Mesenchymal stem cell (in vitro differentiated cells and primary cell): ENCODE measurements at regions not wholly inside any gene's neighbourhood (a gene's known extent, or its start where the extent isn't known, plus 50 kb on each side); places are given as distances from the start of the nearest gene placed in this dataset.

Experiments used
- DNase-seq: peaks from one replicate; pipeline ENCODE4 v3.0.0-alpha.2; 2013
- H2AFZ ChIP-seq: one replicate; pipeline ENCODE4 v1.6.1; 2013; ENCODE audit warnings: low read depth, mild to moderate bottlenecking, control low read depth, inconsistent platforms, low read length, moderate library complexity
- H2AK5ac ChIP-seq: 2 replicates; pipeline ENCODE4 v1.6.1; 2013; ENCODE audit warnings: low read length, moderate library complexity, mild to moderate bottlenecking, inconsistent platforms; ENCODE audit not compliant: severe bottlenecking
- H2BK120ac ChIP-seq: one replicate; pipeline ENCODE4 v1.6.1; 2013; ENCODE audit warnings: low read depth, mild to moderate bottlenecking, inconsistent platforms, low read length, moderate library complexity
- H2BK12ac ChIP-seq, 2 experiments: one replicate each; pipeline ENCODE4 v1.6.1; 2013; ENCODE audit warnings: inconsistent platforms in 2 of 2, low read length in 2 of 2, mild to moderate bottlenecking in 2 of 2, moderate library complexity in 2 of 2, control low read depth in 1 of 2
- H2BK15ac ChIP-seq: one replicate; pipeline ENCODE4 v1.6.1; 2013; ENCODE audit warnings: mild to moderate bottlenecking, low read depth, inconsistent platforms; ENCODE audit not compliant: poor library complexity, severe bottlenecking
- H2BK5ac ChIP-seq: 2 replicates; pipeline ENCODE4 v1.6.1; 2013; ENCODE audit warnings: low read depth, mild to moderate bottlenecking, low read length, control low read depth, inconsistent platforms; ENCODE audit not compliant: poor library complexity, severe bottlenecking
- H3K14ac ChIP-seq, 2 experiments: one replicate each; pipeline ENCODE4 v1.6.1; 2013; ENCODE audit warnings: inconsistent platforms in 2 of 2, low read length in 2 of 2, control low read depth in 1 of 2, mild to moderate bottlenecking in 1 of 2, moderate library complexity in 1 of 2
- H3K18ac ChIP-seq, 2 experiments: one replicate each; pipeline ENCODE4 v1.6.1; 2013; ENCODE audit warnings: inconsistent platforms in 2 of 2, low read length in 2 of 2, control low read depth in 1 of 2, low read depth in 1 of 2, mild to moderate bottlenecking in 1 of 2
- H3K23ac ChIP-seq, 2 experiments: one replicate each; pipeline ENCODE4 v1.6.1; 2013; ENCODE audit warnings: inconsistent platforms in 2 of 2, low read length in 2 of 2, mild to moderate bottlenecking in 2 of 2, moderate library complexity in 2 of 2, control low read depth in 1 of 2
- H3K27ac ChIP-seq: 2 replicates; pipeline ENCODE4 v1.5.1; 2013; ENCODE audit warnings: mild to moderate bottlenecking, moderate library complexity, low read length, control low read depth, inconsistent platforms; ENCODE audit not compliant: poor library complexity, severe bottlenecking
- H3K27me3 ChIP-seq, 2 experiments: 2 replicates each; pipeline versions ENCODE4 v1.6.1 to v1.7.0; 2013; ENCODE audit warnings: low read length in 2 of 2, mild to moderate bottlenecking in 2 of 2, moderate library complexity in 2 of 2, control low read depth in 1 of 2, inconsistent platforms in 1 of 2; ENCODE audit not compliant: control insufficient read depth in 1 of 2, insufficient read depth in 1 of 2
- H3K36me3 ChIP-seq, 2 experiments: 2 replicates each; pipeline versions ENCODE4 v1.6.1 to v1.7.0; 2013; ENCODE audit warnings: low read length in 2 of 2, control low read depth in 1 of 2, inconsistent platforms in 1 of 2, low read depth in 1 of 2, mild to moderate bottlenecking in 1 of 2; ENCODE audit not compliant: insufficient read depth in 2 of 2, control insufficient read depth in 1 of 2
- H3K4ac ChIP-seq, 2 experiments: one replicate each; pipeline ENCODE4 v1.6.1; 2013; ENCODE audit warnings: inconsistent platforms in 2 of 2, low read length in 2 of 2, mild to moderate bottlenecking in 2 of 2, moderate library complexity in 2 of 2, control low read depth in 1 of 2, low read depth in 1 of 2
- H3K4me1 ChIP-seq: 2 replicates; pipeline ENCODE4 v1.6.1; 2013; ENCODE audit warnings: low read depth, low read length, control low read depth; ENCODE audit not compliant: control insufficient read depth, insufficient read depth
- H3K4me2 ChIP-seq: 2 replicates; pipeline ENCODE4 v1.6.1; 2013; ENCODE audit warnings: low read length, mild to moderate bottlenecking, inconsistent platforms; ENCODE audit not compliant: poor library complexity, severe bottlenecking
- H3K4me3 ChIP-seq, 2 experiments: 2 replicates each; pipeline versions ENCODE4 v1.5.1 to v1.7.0; 2013; ENCODE audit warnings: low read length in 2 of 2, mild to moderate bottlenecking in 2 of 2, control low read depth in 1 of 2, low read depth in 1 of 2; ENCODE audit not compliant: insufficient read depth in 1 of 2
- H3K79me1 ChIP-seq: replicated peaks from 2 replicates; pipeline ENCODE4 v1.6.1; 2013; ENCODE audit warnings: mild to moderate bottlenecking, control low read depth, low read length, inconsistent platforms; ENCODE audit not compliant: poor library complexity, severe bottlenecking
- H3K9ac ChIP-seq: 2 replicates; pipeline ENCODE4 v1.7.0; 2013; ENCODE audit warnings: mild to moderate bottlenecking, low read length, moderate library complexity
- H3K9me3 ChIP-seq: 2 replicates; pipeline ENCODE4 v1.7.0; 2013; ENCODE audit warnings: mild to moderate bottlenecking, low read length; ENCODE audit not compliant: control insufficient read depth
- H4K8ac ChIP-seq: one replicate; pipeline ENCODE4 v1.6.1; 2013; ENCODE audit warnings: inconsistent platforms, mild to moderate bottlenecking, low read length, moderate library complexity
- H4K91ac ChIP-seq: one replicate; pipeline ENCODE4 v1.6.1; 2013; ENCODE audit warnings: mild to moderate bottlenecking, low read length, inconsistent platforms
- WGBS: methylation state at CpG from one replicate; pipeline ENCODE4 v1.1.7; 2013; ENCODE audit warnings: mixed read lengths; 5-methylcytosine and 5-hydroxymethylcytosine counted together

- H3K4me3 ChIP-seq, result no peak overlapping the region
- no peak overlapping the region for H2BK5ac ChIP-seq
- no peak overlapping the region for H2AFZ ChIP-seq
- H2BK15ac ChIP-seq, result no peak overlapping the region
- H3K14ac ChIP-seq, result no peak overlapping the region
- no peak overlapping the region for H3K4me2 ChIP-seq
- no peak overlapping the region for H2BK120ac ChIP-seq
- H3K4ac ChIP-seq, result no peak overlapping the region
- WGBS, result 17% methylated on average over 1 of the region's 2 CpGs
- H2AK5ac ChIP-seq, result no peak overlapping the region
- H4K8ac ChIP-seq, result no peak overlapping the region
- H3K9me3 ChIP-seq, result no peaks in the 10 kb centered on the region
- H3K18ac ChIP-seq, result no peak overlapping the region
- no peak for DNase-seq
- no peaks in the 10 kb centered on the region for H3K27me3 ChIP-seq
- no peak overlapping the region for H3K23ac ChIP-seq
- no peaks in the 10 kb centered on the region for H3K4me1 ChIP-seq
- no peak overlapping the region for H3K27ac ChIP-seq
- H4K91ac ChIP-seq, result no peak overlapping the region
- no peaks in the 10 kb centered on the region for H3K79me1 ChIP-seq
- H3K36me3 ChIP-seq, result no peaks in the 10 kb centered on the region
- no peak overlapping the region for H3K9ac ChIP-seq
- H2BK12ac ChIP-seq, result no peak overlapping the region
Observed at GRCh38 chr11:103546236-103546635, 437.0 kb downstream of the DYNC2H1 start.

GRCh38 chr11:103547024-103547423, 437.8 kb downstream of the DYNC2H1 start:
- no peak overlapping the region for H2BK12ac ChIP-seq
- no peak overlapping the region for H4K8ac ChIP-seq
- H3K4me2 ChIP-seq, result no peak overlapping the region
- H3K4ac ChIP-seq, result no peak overlapping the region
- WGBS, result 90% methylated on average over 2 of the region's 2 CpGs
- no peak overlapping the region for H3K9ac ChIP-seq
- no peak overlapping the region for H2BK15ac ChIP-seq
- no peak overlapping the region for H3K23ac ChIP-seq
- H3K27me3 ChIP-seq, result no peaks in the 10 kb centered on the region
- no peak overlapping the region for H2AK5ac ChIP-seq
- DNase-seq, result no peak
- no peak overlapping the region for H2BK5ac ChIP-seq
- no peaks in the 10 kb centered on the region for H3K4me1 ChIP-seq
- no peaks in the 10 kb centered on the region for H3K79me1 ChIP-seq
- H3K4me3 ChIP-seq, result no peak overlapping the region
- no peak overlapping the region for H3K18ac ChIP-seq
- H2AFZ ChIP-seq, result no peak overlapping the region
- H3K27ac ChIP-seq, result no peak overlapping the region
- H3K9me3 ChIP-seq, result no peaks in the 10 kb centered on the region
- H3K36me3 ChIP-seq, result no peaks in the 10 kb centered on the region
- H3K14ac ChIP-seq, result no peak overlapping the region
- H4K91ac ChIP-seq, result no peak overlapping the region
- no peak overlapping the region for H2BK120ac ChIP-seq

- no peak overlapping the region for H2AFZ ChIP-seq
- H3K9me3 ChIP-seq, result no peaks in the 10 kb centered on the region
- H3K27ac ChIP-seq, result no peak overlapping the region
- no peak overlapping the region for H2AK5ac ChIP-seq
- H2BK120ac ChIP-seq, result no peak overlapping the region
- H3K4me1 ChIP-seq, result no peaks in the 10 kb centered on the region
- H3K4me3 ChIP-seq, result no peak overlapping the region
- WGBS, result 95% methylated on average over 3 of the region's 5 CpGs
- H3K36me3 ChIP-seq, result no peaks in the 10 kb centered on the region
- no peak overlapping the region for H3K18ac ChIP-seq
- no peak for DNase-seq
- no peaks in the 10 kb centered on the region for H3K27me3 ChIP-seq
- H3K79me1 ChIP-seq, result no peaks in the 10 kb centered on the region
- H2BK5ac ChIP-seq, result no peak overlapping the region
- H3K9ac ChIP-seq, result no peak overlapping the region
- no peak overlapping the region for H3K23ac ChIP-seq
- H4K91ac ChIP-seq, result no peak overlapping the region
- H2BK15ac ChIP-seq, result no peak overlapping the region
- no peak overlapping the region for H3K4me2 ChIP-seq
- no peak overlapping the region for H4K8ac ChIP-seq
- H3K14ac ChIP-seq, result no peak overlapping the region
- no peak overlapping the region for H2BK12ac ChIP-seq
- H3K4ac ChIP-seq, result no peak overlapping the region
Observed at GRCh38 chr11:103547691-103548090, 438.5 kb downstream of the DYNC2H1 start.

- Histone ChIP-seq H3K4me2 (no peak overlapping the region), H3K27ac (no peak overlapping the region), H3K4me3 (no peak overlapping the region), H2BK15ac (no peak overlapping the region), H2BK120ac (no peak overlapping the region), H4K91ac (no peak overlapping the region), H3K36me3 (no peaks in the 10 kb centered on the region), H2AK5ac (no peak overlapping the region), H3K9ac (no peak overlapping the region), H2AFZ (no peak overlapping the region), H3K18ac (no peak overlapping the region), H2BK5ac (no peak overlapping the region), H2BK12ac (no peak overlapping the region), H3K4me1 (no peaks in the 10 kb centered on the region), H3K14ac (no peak overlapping the region), H4K8ac (no peak overlapping the region), H3K23ac (no peak overlapping the region), H3K4ac (no peak overlapping the region), H3K9me3 (no peaks in the 10 kb centered on the region), H3K27me3 (no peaks in the 10 kb centered on the region), H3K79me1 (no peaks in the 10 kb centered on the region)
- WGBS, result no CpG with 5 or more reads among the region's 1 CpG
- DNase-seq, result no peak
Observed at GRCh38 chr11:103548838-103549237, 439.6 kb downstream of the DYNC2H1 start.
